Stimulated activated CD4-positive, alpha-beta T cell treated with anti-CD3 and anti-CD28 coated beads, TNF-alpha, amount 100 ng/mL, for 48 hours (primary cell): ENCODE measurements at regions not wholly inside any gene's neighbourhood (a gene's known extent, or its start where the extent isn't known, plus 50 kb on each side); places are given as distances from the start of the nearest gene placed in this dataset.
"Not testable (repeated sequence)": the region's sequence is repeated elsewhere in the genome, so short reads cannot be mapped to it uniquely, and the experiment has no call there.

Experiments used
- DNase-seq, 3 donors: peaks; one replicate each; pipeline ENCODE4 v3.0.0-alpha.2; 2020; ENCODE audit warnings: low read depth in 3 of 3

DNA sequence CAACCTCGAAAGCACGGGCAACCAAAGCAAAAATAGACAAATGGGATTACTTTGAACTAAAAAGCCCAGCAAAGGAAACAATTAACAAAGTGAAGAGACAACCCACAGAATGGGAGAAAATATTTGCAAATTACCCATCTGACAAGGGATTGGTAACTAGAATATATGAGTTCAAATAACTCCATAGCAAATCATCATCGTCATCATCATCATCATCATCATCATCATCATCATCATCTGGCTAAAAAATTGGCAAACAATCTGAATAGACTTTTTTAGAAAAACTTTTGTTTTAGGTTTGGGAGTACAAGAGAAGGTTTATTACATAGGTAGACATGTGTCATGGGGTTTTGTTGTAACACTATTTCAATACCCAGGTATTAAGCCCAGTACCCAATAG lies 1239.3 kb upstream of the FAM98A start:
- DNase-seq, result no peak

DNA sequence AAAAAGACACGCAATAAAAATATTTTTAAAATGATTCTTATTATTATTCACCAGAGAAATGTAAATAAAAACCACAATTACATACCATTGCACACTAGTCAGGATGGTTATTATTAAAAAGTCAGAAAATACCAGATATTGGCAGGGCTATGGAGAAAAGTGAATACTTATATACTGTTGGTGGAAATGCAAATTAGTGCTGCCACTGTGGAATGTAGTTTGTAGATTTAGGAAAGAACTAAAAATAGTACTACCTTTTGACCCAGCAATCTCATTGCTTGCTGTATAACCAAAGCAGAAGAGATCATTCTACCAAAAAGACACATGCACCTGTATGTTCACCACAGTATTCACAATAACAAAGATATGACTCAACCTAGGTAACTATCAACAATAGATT lies 1237.3 kb upstream of the FAM98A start:
- no peak for DNase-seq

DNA sequence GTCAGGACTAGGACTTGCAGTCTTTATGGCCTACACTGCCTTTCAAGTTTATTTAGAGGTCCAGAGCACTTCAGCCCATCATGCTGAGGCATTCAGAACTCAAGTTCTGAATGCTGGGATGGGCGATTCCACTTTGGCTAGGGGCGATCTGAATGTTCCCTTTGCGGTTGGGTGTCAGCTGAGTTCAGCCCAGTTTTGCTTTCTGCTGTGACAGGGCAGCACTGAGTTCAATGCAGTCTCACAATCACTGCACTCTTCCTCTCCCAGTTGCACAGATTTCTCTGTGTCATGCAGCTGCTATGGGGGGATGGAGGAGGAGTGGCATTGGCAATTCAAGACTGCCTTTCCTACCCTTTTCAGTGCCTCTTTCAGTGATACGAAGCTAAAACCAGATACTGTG lies 1232.0 kb upstream of the FAM98A start:
- no peak for DNase-seq

DNA sequence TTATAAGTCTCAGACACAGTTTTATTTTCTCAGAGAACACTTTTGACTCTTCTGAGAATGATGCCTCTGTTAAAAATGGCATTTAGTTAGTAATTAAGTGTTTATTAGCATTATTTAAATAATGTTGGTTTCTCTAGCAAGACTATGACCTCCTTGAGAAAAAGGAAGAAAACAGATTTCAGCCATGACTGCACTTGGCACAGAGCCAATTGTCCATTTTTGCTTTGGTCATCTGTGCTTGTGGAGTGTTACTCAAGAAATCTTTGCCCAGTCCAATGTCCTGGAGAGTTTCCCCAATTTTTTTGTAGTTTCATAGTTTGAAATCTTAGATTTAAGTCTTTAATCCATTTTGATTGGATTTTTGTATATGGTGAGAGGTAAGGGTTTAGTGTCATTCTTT lies 1229.4 kb upstream of the FAM98A start:
- DNase-seq, result no peak

DNA sequence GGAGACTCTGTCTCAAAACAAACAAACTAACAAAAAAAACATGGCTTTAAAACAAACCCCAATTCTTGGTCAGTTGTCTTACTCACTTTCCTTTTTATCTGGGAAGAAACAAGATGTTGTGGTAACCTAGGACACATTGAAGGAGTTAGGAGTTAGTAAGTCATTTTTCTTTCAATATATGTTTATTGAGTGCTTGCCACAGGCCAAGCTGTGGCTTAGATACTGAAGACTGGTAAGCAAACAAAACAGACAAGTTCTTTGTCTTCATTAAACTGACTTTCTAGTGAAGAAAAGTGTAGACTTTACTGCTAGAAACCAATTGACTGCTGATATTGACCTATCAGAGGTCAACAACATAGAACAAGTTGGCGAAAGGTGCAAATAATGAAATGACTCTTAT lies 1228.3 kb upstream of the FAM98A start:
- no peak for DNase-seq

DNA sequence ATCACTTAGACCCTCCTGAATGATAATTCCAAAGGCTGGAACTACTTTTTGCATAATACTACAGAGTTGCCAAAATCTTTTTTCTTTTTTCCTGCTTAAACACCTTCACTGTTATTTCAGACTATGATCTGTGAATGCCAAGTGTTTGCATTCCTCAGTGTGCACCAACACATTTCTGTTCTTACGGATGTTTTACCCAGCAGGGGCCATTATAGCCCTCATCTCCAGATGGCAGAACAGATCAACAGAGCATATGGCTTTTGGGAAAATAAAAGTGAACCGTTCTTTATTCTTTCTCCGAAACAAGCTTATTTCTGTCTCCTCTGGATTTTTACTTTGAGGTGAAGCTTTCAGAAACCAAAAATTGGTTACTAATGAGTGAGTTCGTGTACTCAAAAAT lies 1226.6 kb upstream of the FAM98A start:
- no peak for DNase-seq

DNA sequence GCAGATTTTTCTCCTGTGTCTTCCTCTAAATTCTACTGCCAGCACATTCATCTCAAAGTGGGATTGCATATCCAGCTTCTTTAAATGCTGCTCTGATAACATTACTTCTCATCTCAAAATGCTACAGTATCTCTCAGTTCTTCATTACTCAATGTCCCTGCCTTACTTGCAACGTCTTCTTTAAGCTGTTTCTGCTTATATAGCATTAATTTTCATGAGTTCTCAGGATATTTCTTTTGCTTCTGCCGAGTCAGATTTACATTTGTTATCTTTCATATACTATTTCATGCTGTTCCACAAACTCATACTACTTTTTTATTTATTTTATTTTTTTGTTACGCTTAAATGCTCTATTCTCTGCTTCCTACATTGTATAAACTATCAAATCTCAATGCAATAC lies 1223.5 kb upstream of the FAM98A start:
- no peak for DNase-seq

DNA sequence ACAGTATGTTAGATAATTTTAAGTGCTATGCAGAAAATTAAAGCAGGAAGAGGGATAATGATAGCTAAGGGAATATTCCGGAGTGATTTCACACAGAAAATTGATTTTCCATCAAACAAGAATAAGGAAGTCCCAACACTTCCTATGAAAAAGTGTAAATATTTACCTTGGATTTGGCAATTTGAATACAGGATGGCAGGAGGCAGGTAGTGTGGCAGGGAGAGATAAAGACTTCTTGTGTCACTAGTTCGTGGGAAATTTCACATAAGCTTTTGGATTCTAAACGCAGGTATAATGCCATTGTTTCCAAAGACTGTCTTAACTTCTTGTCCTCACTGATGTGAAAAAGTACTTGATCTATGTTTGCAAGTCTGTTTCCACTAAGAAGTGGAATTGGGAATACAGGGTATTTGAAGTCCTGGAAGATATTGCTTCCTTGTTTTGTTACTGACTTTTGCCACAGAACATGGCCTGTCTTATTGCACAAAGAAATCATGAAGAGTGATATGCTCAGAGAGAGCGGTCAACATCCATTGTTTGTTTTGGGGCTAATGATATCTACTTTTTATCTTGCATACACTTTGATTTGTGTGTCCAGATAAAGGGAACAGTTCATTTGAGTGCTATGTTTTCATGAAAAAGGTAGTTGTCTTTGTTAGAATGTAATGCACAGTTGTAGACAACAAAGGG lies 1216.1 kb upstream of the FAM98A start:
- no peak for DNase-seq

DNA sequence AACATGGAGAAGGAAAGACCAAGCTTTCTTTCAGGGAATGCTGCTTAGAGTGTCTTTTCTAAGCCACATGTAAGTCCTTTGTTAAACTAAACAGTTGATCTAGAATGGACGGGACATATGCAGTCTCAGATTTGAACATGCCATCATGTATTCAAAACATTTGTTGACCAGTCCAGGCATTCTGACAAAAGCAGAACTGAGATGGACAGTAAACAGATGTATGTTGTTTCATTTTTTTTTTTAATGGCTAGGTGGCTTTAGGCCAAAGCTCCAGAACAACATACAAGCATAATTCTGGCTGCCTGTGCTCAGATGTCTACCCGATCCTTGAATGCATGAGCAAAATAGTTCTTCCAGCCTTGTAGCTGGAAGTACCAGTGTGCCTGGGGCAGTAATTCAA lies 1211.4 kb upstream of the FAM98A start:
- DNase-seq, result no peak

DNA sequence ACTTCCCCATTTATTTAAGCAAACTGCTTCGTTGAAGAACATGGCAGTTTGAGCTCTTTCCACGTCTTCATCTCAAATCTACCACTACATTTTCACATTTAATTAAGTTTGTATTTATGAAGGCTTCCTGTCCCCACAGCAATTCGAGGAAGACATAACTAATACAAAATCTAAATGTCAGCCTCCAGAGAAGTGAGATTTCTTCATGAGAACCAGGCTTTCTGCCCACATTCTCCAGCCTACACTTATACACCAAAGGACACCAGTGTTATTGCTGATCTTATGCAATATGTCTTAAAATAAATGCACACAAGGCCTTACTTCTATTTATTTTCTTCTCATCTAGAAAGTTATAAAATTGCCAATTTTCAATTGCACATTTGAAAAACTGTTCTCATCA lies 1209.3 kb upstream of the FAM98A start:
- DNase-seq, result no peak

DNA sequence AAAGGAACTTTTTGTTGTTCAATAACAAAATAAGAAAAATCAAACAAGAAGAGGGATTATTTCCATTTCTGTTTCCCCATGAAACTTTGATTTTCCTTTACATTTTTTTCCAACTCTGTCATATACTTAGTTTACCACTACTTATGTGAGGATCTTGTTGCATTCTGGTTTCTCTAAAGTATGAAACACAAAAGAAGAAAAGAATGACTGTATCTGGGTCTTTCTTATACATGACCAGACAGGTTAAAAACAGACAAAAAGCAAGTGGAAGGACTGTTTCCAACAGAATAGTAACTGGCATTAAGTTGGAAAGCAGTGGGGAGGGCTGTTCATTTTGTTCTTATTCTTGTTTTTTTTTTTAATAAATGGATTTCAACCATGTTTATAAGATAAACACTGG lies 1207.8 kb upstream of the FAM98A start:
- DNase-seq, result no peak

DNA sequence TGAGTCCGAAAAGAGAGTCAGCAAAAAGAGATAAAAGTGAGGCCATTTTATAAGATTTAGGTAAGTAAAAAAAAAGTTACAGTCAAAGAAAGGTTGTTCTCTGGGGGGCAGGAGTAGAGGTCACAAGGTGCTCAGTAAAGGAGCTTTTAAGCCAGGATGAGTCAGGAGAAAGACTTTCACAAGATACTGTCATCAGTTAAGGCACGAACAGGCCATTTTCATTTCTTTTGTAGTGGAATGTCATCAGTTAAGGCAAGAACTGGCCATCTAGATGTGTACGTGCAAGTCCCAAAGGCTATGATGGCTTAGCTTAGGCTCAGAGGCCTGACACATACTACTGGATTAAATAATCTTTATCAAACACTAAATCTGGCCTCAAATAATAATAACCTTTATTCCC lies 1207.3 kb upstream of the FAM98A start:
- DNase-seq, result no peak

DNA sequence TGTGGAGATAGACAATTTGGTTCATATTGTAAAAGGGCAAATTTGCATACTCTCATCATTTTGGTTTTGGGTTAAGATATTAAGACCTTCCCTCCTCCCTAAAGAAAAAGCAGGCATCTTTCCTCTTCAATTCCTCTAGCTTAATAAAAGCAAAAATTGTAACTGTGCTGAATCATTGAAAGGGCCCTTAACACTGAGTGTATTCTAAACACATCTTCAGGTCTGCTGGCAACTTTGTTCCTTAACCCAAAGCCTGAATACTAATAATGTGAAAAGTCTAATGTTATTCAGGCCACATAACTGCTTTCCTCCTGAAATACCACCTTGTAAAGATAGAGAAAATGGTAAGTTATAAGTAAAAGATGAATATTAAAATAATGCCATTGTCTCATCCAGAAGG lies 1200.5 kb upstream of the FAM98A start:
- no peak for DNase-seq

DNA sequence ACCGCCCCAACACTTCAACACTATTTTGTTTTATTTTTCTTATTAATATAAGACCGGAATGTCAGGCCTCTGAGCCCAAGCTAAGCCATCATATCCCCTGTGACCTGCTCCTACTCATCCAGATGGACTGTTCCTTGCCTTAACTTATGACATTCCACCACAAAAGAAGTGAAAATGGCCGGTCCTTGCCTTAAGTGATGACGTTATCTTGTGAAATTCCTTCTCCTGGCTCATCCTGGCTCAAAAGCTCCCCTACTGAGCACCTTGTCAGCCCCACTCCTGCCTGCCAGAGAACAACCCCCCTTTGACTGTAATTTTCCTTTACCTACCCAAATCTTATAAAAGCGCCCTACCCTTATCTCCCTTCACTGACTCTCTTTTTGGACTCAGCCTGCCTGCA lies 1196.5 kb upstream of the FAM98A start:
- not testable (repeated sequence) for DNase-seq

DNA sequence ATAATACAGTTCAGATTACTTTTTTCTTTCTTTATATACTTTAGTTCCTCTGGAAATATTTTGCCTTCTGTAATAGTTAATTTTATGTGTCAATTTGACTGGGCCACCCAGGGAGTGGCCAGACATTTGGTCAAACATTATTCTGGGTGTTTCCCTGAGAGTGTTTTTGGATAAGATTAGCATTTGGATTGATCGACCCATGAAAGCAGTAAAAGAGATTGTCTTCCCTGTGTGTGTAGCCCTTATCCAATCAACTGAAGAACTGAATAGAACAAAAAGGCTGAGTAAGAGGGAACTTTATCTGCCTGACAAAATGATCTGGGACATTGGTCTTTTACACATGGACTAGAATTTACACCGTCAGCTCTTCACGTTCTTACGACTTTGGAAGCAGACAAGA lies 1190.1 kb upstream of the FAM98A start:
- DNase-seq, result no peak

DNA sequence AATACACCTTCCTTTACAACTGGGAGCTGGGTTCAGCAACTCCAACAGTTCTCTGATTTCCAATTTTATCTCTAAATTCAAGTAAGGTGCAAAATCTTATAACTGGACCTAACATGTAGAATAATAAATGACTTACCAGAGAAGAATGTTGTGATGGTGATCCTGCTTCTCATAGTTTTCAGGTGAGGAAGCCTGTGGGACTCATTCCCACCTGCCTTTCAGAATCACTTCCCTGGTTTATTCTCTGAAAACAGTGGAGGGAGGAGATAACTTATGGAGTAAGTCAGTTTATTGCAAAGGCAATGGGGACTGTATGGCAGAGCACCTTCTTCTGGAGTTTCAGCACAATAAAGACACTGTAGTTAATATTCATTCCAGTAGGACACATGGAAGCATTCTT lies 1188.2 kb upstream of the FAM98A start:
- DNase-seq, result no peak

DNA sequence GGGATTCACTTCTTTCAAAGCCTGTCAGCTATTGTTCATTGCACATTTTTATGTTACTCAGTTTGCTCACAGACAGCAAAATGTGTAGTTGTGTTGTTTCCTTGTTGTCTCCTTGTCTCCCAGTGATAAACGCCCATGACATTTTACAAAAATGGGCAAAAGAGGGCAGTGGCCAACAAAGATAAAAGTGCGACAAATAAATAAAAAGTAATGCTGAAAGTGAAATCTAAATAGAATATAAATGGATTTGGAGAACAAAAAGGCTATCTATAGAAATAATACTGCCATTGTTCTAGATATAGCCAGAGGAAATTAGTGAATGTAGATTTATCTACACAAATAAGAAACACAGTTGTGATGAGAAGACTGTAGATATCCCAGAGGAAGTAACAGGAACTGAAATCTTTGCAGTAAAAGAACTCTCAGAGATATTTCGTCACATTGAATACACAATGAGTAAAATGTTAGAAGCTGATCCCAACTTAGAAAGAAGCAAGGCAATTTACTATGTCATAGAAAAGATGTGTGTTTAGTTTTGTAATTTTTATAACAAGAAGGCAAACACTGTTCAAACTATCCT lies 1186.2 kb upstream of the FAM98A start:
- DNase-seq, result no peak

DNA sequence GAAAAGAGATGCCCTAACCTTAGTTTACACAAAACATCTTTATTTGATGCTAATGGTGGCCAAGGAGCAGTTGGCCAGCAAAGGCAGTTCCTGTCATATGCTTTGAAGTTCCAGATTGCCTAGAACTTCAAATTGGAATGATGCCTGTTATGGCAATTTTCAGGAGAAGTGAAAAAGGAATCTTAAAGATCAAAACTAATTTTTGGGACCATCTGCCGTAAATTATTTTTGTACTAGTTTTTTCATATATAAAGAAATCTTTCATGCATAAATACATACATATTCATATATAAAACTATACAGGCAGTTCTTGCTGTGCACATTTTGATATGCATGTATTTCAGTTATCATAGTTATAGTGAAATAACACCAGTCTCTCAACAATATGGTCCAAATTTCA lies 1185.6 kb upstream of the FAM98A start:
- DNase-seq, result no peak

DNA sequence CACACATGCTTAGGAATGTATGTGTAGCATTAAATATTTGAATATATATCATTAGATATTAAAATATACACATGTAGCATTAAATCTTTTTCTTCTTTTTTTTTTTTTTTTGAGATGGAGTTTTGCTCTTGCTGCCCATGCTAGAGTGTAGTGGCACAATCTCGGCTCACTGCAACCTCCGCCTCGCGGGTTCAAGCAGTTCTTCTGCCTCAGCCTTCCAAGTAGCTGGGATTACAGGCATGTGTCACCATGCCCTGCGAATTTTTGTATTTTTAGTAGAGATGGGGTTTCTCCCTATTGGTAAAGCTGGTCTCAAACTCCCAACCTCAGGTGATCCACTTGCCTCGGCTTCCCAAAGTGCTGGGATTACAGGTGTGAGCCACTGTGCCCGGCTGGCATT lies 1151.6 kb upstream of the FAM98A start:
- not testable (repeated sequence) for DNase-seq

DNA sequence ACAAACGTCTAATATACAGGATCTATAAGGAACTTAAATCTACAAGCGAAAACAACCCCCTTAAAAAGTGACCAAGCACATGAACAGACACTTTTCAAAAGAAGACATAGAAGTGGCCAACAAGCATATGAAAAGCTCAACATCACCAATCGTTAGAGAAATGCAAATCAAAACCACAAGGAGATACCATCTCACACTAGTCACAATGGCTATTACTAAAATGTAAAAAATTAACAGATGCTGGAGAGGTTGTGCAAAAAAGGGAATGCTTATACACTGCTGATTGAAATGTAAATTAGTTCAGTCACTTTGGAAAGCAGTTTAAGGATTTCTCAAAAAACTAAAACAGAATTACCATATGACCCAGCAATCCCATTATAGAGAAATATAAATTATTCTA lies 1148.5 kb upstream of the FAM98A start:
- no peak for DNase-seq

DNA sequence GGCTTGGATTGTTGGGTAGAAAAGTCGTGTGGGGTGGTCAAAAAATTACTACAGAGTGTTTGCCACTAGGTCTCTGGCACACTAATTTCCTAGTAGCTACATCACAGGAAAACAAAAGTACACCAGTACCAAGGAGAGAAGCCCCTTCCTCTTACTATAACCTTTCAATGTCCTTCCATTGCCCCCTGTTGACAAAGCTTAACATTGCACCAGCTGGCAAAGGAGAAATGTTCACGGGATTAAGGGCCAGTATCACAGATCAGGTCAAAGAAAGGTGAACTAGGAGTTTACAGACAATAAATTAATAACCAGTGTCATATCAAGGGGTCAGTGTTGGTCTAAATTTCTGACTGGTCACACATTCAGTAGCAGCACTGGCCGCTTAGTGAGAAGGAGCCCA lies 1139.6 kb upstream of the FAM98A start:
- DNase-seq, result no peak

DNA sequence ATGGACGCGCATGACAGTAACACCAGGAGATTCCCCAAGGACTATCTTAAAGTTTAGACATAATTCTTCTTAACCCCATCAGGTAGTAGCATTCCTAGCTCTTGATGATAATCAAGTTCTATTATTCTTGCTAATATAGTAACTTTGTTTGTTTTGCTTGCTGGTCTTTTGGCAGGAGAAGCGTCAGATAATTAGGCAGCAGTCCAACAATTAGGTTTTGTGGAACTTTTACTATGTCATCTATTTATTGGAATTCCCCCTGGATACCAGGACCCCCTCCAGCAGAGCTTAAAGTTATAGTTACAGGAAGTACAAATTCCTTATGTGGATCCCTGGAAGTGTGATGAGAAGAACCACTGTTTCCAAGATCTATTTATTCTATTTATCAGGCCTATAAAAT lies 1138.0 kb upstream of the FAM98A start:
- no peak for DNase-seq

DNA sequence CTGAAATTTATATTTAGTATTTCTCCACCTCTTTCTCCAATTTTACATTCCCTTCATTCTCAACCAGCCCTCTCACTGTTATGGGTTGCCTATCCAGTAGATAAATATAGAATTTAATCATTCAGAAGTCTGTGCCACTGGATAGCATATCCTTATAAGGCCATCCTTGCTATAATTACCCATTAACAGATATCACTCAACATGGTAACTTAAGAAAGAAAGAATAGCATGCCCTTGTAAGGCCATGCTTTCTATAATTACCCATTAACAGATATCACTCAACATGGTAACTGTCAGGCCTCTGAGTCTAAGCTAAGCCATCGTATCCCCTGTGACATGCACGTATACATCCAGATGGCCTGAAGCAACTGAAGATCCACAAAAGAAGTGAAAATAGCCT lies 1137.4 kb upstream of the FAM98A start:
- no peak for DNase-seq

DNA sequence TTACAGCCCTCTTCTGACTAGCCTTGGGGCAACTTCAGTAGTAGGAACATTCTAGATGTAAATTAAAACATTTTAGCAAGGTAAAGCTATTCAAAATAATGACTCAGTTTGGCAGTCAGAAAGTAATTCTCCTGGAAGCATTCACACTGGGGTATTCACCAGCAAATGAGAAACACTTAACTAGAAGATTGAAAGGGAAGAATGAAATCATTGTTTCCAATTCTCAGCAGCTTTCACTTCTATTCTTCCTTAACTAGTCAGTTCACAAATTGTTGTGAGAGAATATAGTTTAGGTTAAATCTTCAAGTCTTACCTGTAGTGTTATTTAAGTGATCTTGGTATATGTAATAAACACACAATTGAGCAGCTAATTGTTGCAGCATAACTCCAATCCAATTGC lies 1135.6 kb upstream of the FAM98A start:
- DNase-seq, result no peak
